GM21381 (cell line): ENCODE measurements at regions not wholly inside any gene's neighbourhood (a gene's known extent, or its start where the extent isn't known, plus 50 kb on each side); places are given as distances from the start of the nearest gene placed in this dataset.

ENCODE experiments used
- ATAC-seq: cut with Tn5 transposase; IDR thresholded peaks from one replicate; pipeline ENCODE4 v1.9.1; 2021; ENCODE audit warnings: mild to moderate bottlenecking, moderate library complexity; ENCODE audit not compliant: unreplicated experiment

GRCh38 chr19:30169196-30169900 is 202.8 kb upstream of the ZNF536 start:
- no peak for ATAC-seq

- no peak for ATAC-seq
Measured at GRCh38 chr19:30170081-30170480, 202.1 kb upstream of the ZNF536 start.

DNA sequence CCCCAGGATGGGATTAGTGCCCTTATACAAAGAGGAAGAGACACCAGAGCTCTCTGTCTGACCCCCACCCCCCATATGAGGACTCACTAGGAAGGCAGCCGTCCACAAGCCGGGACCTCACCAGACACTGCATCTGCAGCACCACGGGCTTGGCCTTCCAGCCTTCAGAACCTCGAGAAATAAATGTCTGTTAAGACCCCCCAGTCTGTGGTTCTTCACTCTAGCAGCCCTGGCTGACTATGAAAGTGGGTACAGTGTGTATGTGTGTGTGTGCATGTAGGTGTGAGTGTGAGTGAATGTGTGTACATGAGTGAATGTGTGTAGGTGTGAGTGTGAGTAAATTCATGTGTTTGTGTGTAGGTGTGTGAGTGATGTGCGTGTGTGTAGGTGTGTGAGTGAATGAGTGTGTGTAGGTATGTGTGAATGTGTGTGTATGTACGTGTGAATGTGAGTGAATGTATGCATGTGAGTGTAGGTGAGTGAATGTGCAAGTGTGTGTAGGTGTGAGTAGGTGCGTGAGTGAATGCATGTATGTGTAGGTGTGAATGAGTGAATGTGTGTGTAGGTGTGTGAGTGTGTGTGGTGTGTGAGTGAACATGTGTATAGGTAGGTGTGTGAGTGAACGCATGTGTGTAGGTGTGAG is 201.6 kb upstream of the ZNF536 start:
- ATAC-seq: no peak

DNA sequence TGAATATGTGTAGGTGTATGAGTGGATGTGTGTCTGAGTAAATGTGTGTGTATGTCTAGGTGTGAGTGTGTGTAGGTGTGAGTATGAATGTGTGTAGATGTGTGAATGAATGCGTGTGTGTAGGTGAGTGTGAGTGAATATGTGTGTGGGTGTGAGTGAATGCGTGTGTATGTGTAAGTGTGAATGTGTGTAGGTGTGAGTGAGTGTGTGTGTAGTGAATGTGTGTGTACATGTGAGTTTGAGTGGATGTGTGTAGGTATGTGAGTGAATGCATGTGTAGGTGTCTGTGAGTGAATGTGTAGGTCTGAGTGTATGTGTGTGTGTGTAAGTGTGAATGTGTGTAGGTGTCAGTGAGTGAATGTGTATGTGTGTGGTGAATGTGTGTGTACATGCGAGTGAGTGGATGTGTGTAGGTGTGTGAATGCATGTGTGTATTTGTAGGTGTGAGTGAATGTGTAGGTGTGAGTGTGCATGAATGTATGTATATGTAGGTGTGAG is 201.0 kb upstream of the ZNF536 start:
- no peak for ATAC-seq

DNA sequence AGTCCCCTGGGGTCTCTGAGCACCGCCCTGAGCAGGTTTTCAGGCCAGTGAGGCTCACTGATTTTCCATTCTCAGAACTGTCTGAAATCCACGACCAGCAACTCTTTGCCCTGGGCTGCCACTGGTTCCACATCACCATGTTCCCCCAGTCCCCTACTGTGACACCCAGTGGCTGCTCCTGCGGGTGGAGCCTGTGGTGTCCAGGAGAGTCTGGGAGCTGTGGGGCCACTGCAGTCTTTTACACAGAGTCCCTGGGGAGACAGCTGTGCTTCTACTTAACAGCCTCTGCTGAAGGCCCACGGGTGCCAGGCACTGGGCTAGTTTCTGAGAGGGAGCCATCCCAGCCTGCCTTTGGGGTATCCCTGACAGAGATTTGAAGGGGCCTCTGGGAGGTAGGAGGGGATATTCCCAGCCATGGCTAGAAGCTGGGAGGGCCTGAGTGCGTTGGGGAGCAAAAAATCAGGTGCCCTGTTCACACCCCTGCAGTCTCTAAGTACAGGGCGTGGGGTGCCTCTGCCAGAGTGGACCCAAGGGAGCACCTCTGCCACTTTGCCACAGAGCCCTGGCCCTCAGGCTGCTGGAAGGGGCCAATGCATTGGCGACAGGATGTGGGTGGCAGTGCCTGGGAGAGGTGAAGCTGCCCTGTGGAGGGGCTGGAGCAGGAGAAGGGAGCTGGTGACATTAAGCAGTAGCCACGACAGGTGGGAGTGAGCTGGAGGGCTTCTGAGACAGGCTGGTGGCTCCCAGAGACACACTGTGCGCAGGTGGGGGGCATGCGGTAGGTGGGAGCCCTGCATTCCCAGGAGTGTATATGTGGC is 200.2 kb upstream of the ZNF536 start:
- ATAC-seq: no peak

DNA sequence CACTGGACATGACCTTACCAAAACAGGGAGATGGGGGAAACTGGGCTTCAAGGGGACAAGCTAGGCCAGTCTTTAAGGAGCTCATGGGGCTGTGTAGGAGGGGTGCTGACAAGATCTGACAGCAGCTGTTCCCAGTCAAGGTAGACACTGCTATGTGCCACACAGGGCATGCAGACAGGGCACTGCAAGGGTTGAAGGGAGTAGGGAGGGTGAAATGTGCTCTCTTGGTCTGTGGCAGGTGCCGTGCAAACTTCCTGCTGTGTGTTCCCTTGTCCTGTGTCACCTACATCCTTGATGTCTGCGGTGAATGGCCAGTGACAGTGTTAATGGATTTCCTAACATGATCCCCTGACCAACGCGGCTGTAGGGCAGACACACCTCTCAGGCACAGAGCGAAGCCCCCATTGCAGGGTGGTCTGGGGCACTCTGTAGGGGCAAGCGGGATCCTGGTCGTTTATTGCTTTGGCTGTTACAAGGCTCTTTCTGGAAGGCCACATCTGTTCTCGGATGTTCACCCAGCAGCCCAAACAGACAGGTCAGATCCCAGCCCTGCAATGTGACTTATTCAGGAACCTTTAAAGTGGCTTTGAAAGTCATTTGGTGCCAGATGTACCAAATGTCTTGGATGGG is 199.5 kb upstream of the ZNF536 start:
- no peak for ATAC-seq

DNA sequence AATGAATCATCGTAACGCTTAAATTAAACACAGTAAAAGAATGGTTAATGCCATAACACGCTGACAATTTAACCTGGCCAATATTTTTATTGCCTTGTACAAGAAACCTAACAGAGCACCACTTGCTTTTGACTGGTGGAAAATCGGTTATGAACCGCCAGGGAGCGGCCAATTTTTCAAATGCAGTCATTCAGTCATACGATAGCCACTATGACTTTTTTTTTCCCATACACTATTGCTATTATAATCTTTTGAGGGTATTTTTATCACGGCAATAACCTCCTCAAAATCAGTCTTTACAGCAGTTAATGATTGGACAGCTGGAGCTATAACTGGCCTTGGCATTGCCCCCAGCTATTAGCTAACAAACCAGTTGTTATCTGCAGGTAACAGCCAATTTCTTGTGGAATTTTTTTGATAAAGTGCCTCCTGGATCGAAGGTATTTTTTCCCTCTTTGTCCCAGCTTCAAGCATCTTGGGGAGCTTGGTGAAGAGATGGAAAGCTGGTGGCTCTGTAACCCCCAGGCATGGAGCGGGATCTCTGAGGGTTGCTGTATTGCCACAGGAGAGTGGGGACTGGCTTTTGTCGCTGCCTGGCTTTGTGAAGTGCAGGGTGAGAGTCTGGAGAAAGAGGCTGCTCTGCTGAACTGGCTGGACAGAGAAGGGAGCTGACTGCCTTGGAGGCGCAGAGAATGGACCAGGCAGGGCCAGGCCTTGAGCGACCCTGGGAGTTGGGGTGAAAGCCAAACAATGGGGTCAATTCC is 198.4 kb upstream of the ZNF536 start:
- no peak for ATAC-seq

DNA sequence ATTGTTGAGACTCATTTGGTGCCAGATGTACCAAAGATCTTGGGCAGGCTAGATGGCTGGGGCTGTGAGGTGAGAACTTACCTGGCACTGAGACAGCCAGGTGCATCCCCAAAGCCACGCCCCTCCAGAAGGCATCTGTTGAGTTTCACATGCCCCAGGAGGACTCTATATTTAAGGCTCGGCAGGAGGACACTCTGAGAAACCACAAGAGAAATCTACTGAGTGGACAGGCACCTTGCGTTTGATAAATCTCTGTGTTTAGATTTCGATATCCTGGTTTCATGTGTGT is 197.9 kb upstream of the ZNF536 start:
- no peak for ATAC-seq

DNA sequence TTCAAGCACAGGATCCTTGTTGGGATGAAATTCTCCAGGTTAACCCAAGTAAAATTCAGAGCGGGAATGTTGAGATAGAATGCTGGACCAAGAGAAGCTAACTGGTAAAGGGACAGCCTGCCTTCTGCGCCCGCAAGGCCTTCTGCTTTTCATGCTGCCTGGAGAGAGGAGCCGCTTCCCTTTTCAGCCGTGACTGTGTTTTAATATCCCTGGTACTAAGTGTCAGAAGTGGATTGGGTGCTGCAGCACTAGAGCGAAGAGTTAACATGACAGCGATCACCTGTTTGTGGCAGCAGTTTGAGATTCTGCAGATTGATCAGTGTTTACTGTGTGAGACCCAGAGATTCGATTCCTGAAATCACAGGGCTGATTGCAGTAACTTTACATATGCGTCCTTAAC is 197.4 kb upstream of the ZNF536 start:
- no peak for ATAC-seq

- ATAC-seq: no peak
Measured at GRCh38 chr19:30175987-30176386, 196.2 kb upstream of the ZNF536 start.

- ATAC-seq: no peak
Measured at GRCh38 chr19:30178721-30179402, 193.3 kb upstream of the ZNF536 start.

DNA sequence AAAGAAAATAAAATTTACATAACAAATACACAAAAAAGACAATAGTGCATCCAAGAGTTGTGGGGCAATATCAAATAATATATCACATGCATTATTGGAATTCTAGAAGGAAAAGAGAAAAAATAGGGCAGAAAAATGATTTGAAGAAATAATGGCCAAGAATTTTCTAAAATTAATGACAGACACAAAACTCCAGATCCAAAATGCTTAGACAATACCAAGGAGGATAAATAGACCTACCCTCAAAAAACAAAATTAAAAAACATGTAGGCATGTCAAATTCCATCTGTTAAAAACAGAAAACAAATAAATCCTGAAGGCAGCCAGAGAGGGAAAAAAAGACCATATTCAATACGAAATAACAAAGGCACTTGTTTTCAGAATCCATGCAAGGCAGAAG is 191.5 kb upstream of the ZNF536 start:
- no peak for ATAC-seq

DNA sequence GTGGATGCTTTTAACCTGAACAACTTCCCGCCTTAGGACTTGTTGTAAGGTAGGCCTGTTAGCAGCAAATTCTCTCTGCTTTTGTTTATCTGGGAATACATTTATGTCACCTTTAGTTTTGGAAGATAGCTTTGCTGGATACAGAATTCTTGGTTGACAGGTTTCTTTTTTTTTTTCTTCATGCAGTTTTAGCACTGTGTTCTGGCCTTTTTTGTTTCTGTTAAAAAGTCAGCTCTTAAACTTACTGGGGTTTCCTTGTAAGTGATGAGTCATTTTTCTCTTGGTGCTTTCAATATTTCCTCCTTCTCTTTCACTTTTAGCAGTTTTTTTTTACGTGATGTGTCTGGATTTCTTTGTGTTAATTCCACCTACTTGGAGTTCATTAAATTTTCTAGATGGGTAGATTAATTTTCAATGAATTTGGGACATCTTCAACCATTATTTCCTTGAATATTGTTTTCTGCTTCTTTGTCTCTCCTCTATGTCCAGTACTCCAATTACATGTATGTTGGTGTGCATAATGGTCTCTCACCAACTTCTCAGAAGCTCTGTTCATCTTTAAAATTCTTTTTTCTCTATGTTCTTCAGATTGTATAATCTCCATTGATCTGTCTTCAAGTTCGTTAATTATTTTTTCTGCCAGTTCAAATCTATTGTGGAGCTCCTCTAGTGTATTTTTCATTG is 188.2 kb upstream of the ZNF536 start:
- ATAC-seq: no peak

- no peak for ATAC-seq
Measured at GRCh38 chr19:30202060-30202600, 170.1 kb upstream of the ZNF536 start.

- no peak for ATAC-seq
Measured at GRCh38 chr19:30204721-30205120, 167.5 kb upstream of the ZNF536 start.

- no peak for ATAC-seq
Measured at GRCh38 chr19:30206187-30206586, 166.0 kb upstream of the ZNF536 start.

DNA sequence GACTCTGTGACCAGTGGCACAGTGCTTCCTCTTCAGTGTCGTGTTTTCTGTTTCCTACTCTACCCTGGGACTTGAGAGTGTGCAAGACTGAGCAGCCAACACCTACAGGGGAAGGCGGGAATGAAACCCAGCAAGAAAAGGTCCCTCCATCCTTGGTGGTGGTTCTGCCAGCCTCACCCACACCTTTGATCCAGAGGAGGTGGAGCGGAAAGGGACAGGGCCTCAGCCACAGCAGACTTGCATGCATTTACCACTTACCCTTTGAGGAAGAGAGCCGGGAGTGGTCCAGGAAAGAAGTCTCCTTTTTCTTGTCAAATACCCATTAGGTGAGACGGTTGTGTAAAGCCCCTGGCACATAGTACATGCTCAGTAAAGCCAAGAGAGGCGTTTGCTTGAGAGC is 164.8 kb upstream of the ZNF536 start:
- no peak for ATAC-seq

GRCh38 chr19:30208436-30209060 is 163.6 kb upstream of the ZNF536 start:
- ATAC-seq: no peak
